Testis (tissue), 2 donors: ENCODE measurements at regions not wholly inside any gene's neighbourhood (a gene's known extent, or its start where the extent isn't known, plus 50 kb on each side); places are given as distances from the start of the nearest gene placed in this dataset.

ENCODE experiments used
- POLR2A ChIP-seq: fragments of 450-650 bp; IDR thresholded peaks from one replicate; pipeline ENCODE4 v1.6.1; 2017; ENCODE audit warnings: antibody characterized with exemption, mild to moderate bottlenecking, moderate library complexity
- TF ChIP-seq, protein P1 (sequence below), 3 experiments: fragments of 450-650 bp in 2 of 3; fragments of 200-600 bp in 1 of 3; sonication (generic) in 1 of 3; IDR thresholded peaks; one replicate each; pipeline ENCODE4 v1.5.1; 2016 to 2019; ENCODE audit warnings: antibody characterized with exemption in 3 of 3, mild to moderate bottlenecking in 2 of 3, moderate library complexity in 1 of 3

DNA sequence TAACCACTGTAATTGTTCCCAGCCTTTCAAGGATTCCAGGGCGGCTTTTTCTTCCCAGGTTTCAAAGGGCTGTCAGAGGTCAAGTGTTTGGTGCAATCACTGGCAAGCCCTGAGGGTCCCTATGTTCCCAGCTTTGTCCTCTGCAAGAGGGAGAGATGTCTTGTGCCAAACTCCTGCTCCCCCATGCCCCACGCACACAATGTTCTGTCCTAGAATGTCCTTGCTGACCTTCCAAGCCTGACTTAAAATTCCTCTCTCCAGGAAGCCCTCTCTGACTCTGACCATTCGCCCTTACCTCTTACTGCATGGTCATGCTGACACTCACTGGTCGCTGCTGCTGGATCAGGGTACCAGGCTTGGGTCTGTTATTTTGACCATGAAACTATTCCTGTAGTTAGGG, 152.5 kb upstream of the KCND3 start:
- TF ChIP-seq, protein P1, sequence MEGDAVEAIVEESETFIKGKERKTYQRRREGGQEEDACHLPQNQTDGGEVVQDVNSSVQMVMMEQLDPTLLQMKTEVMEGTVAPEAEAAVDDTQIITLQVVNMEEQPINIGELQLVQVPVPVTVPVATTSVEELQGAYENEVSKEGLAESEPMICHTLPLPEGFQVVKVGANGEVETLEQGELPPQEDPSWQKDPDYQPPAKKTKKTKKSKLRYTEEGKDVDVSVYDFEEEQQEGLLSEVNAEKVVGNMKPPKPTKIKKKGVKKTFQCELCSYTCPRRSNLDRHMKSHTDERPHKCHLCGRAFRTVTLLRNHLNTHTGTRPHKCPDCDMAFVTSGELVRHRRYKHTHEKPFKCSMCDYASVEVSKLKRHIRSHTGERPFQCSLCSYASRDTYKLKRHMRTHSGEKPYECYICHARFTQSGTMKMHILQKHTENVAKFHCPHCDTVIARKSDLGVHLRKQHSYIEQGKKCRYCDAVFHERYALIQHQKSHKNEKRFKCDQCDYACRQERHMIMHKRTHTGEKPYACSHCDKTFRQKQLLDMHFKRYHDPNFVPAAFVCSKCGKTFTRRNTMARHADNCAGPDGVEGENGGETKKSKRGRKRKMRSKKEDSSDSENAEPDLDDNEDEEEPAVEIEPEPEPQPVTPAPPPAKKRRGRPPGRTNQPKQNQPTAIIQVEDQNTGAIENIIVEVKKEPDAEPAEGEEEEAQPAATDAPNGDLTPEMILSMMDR (IDR thresholded peaks at IDR 0.05), result no peak
- TF ChIP-seq POLR2A, result no peak
